Fibroblast of peridontal ligament (primary cell): ENCODE measurements at regions not wholly inside any gene's neighbourhood (a gene's known extent, or its start where the extent isn't known, plus 50 kb on each side); places are given as distances from the start of the nearest gene placed in this dataset.
"Not testable (repeated sequence)": the region's sequence is repeated elsewhere in the genome, so short reads cannot be mapped to it uniquely, and the experiment has no call there.

ENCODE experiments used
- DNase-seq: peaks from one replicate; pipeline ENCODE4 v3.0.0-alpha.2; 2010; ENCODE audit errors: extremely low read depth

DNA sequence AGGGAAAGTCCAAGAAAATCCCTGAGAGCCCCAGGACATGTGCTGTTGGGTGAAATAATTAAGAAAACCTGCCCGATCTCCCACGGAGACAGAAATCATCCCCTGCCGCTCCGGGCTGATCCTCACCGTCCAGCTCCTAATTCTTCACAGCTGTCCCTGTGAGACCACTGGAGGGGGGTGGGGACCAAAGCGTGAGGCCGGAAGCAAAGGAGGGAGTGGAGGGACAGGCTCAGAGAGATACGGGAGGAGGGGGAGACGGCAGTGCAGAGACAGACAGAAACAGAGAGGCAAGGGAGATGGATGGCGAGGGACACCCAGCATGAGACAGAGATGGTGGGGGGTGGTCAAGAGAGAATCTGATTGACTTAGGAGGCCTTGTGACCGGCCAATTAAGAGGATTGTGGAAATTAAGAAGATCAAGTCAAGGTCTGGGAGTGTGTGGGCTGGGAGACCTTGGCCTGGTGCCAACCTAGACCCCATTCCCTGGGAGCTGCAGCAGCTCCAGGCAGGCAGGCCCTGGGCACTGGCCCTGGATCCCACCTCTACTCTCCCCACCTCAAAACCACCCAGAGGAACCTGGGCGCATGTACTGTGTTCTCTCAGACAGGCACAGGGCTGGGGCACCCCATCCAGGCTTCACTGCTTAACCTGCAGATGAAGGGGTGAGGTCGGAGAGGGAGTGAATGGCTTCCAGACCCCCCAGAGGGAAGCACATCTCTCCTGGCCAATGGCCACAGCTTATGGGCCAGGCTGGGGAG is 113.2 kb upstream of the ALDH1A3 start:
- DNase-seq: peak; percentile 41

DNA sequence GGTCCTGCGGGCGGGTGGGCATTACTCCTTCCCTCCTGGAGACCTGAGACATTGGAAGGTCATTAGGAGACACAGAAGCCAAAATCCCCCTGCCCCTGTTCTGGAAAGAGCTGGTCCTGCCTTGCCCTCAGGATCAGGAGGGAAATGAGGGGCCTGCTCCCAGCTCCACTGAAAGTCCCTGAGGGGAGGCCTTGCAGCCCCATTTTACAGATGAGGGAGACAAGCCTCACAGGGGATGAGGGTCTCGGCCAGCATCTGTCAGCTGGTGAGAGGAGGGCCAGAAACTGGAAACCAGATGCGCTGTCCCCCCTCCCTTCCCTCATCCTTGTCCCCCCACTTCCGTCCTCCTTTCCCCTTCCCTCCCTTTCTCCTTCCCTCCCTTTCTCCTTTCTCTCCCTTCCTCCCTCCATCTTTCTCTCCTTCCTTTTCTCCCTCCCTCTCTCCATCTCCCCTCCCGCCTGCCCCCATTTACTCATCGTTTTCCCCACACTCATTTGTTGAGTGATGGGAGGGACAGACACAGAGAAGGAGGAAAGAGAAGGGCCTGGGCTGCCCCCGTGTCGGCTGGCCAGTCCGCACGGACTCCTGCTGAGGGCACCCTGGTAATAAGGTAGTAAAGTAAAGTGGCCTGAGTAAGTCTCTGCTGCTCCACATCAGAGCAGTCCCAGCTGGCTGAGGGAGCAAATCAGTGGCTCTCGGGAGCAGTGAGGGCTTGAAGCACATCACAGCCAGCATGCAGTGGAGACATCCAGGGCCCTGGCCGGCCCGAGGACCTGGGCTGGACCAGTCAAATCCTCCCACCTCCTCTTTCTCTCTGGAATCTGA is 112.4 kb upstream of the ALDH1A3 start:
- DNase-seq: no peak

- DNase-seq: no peak
These were observed 111.1 kb upstream of the ALDH1A3 start for GRCh38 chr15:100768501-100768931.

DNA sequence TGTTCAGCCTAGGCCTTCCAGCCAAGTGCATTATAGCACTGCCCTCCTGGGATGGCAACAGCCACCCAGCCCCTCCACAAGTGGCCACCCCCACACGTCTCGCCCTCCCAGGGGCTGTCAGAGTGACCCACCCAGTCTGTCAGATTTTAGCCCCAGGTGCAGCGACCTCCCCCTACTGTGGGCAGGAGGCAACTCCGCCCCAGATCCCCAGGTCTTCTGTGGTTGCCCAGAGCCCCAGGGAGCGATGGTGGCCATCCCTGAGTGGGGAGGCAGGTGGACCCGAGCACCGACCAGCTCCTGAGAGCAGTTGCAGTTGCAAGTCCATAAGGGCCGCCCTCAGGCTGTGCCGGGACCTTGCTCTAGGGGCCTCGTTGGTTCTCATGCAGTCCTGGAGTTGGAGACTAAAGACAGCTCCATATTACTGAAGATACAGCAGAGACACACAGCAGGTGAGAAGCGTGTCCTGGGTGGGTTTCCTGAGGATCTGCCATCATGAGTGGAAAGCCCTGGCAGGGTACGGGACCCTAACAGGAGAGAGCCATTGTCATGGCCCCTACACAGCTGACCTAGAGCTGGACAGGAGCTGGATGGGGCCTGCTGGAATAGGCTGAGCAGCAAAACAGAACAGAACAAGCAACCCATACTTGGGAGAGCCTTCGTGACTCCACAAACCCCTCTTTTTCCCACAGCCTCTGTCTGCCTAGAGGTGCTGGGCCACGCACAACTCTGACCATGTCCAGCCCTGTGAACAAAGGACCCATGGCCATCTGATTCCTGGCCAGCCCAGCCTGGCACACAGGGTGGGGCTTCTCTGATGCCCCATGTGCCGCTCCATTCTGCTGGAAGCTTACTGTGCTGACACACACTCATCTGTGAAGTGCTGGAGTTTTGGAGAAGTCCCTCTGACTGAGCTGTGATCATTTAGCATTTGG is 110.3 kb upstream of the ALDH1A3 start:
- DNase-seq: no peak

DNA sequence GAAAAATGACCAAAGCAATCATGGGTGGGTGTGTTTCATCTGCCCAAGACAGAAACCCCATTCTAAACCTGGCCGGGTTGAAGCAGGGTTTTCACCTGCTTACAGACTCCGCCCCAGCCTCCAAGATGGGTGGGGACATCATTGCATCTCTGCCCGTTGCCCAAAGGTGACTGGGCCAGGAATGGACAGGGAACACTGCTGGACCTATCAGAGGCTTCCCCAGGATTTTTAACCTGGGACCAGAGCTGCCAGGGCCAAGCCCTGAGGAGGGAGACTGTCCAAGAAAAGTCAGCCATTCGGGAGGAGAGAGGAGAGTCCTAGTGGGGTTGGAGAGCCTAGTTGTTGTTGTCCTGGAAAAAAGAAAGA is 109.7 kb upstream of the ALDH1A3 start:
- no peak for DNase-seq

DNA sequence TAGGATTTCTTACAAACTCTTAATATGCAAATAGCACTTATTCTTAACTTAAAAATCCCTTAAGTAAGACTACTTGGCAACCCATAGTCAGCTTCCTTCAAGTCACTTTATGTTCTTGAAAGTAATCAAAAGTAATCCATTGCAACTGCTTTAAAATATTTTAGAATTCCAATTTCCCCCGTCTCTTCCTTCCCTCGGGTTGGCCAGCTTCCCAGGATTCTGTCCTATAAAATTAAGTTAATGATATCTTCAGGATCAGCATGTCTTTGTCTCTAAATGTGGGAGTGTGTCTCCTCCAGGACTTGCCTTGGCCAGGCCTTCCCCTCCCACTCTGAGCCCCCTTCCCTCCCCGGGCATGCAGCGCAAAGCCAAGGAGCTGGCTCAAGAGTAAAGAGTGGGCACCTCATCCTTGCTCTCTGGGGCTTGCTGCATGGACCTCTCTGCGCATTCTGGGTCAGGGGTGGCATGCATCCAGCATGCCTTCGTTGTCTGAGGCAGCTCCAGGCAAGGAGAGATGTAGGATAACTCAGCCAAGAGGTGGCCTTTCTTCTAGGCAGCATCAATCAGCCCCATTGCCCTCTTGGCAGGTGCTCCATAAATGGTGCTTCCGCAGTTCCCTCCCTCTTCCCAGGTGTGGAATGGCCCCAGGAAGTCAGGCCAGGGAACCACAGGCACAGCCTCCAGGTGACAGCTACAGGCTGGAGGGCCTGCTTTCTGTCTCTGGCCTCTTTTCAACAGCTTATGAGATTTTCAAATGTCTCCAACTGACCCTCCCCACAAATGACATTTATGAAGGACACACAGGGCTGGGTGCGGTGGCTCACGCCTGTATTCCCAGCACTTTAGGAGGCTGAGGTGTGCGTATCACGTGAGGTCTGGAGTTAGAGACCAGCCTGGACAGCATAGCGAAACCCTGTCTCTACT is 108.7 kb upstream of the ALDH1A3 start:
- DNase-seq: peak; percentile 29

- DNase-seq: no peak
These were observed 107.9 kb upstream of the ALDH1A3 start for GRCh38 chr15:100771746-100772145.

GRCh38 chr15:100772478-100772877 is 107.2 kb upstream of the ALDH1A3 start:
- DNase-seq: no peak

DNA sequence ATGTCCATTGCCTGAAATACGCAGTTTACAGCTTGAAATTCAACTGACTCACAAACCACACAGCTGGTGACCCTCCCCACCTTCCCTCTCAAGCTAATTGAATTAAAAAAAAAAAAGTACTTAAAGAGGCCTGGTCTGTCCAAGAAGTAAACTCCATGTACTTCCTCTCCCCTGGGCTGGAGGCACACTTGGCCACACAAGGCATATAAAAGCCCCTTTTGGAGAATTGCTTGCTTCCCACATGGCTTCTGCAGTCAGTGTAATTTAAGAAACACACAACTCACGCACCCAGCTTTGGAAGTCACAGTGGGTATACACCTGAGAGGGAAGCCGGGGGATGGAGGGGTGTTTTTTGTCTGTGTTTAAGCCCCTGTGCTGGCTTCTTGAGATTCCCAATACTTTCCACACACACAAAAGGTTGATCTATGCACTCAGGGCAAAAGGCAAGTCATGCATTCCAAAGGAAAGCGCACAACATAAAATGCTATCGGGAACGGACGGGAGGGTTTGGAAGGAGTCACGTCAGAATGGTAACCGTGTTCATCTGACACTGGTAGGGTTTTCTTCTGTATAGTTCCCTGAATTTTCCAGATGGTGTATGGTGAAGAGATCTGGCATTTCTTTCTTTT is 106.6 kb upstream of the ALDH1A3 start:
- no peak for DNase-seq

- DNase-seq: not testable (repeated sequence)
These were observed 105.6 kb upstream of the ALDH1A3 start for GRCh38 chr15:100774044-100774443.

- no peak for DNase-seq
These were observed 103.9 kb upstream of the ALDH1A3 start for GRCh38 chr15:100775581-100776185.

DNA sequence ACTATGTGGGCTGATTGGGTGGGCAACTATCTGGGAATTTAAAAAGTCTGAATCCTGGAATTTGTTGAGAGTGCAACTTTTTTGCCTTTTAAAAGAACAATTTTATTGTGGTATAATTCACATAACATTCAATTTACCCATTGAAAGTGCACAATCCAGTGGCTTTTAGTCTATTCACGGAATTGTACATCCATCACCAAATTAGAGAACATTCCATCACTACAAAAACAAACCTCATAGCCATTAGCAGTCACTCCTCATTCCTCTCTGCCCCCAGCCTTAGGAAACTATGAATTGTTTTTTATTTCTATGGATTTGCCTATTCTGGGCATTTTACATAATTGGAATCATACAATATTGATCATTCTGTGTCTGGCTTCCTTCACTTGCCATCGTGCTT is 101.8 kb upstream of the ALDH1A3 start:
- peak; percentile 55 for DNase-seq

DNA sequence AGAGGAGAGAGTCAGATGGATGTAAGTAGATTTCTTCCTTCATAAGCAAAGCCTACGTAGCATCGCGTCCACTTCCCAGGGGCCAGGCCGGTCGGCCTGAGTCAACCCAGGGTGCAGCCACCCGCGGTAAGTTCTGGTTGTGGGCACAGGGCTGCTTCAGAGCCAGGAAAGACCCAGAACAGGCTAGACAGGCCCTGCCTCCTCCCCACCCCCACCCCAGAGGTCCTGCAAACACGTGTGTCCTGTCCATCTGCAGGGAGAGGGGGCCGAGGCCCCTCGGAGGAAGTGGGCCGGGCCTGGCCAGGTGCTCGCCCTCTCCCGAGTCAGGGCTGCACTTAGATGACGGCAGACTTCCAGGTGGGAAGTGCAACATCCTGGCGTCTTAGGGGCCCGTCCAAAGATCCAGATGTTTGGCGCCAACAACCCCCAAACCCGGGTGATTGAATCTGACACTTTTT is 100.8 kb upstream of the ALDH1A3 start:
- no peak for DNase-seq

- no peak for DNase-seq
These were observed 100.1 kb upstream of the ALDH1A3 start for GRCh38 chr15:100779331-100780207.

- no peak for DNase-seq
These were observed 99.3 kb upstream of the ALDH1A3 start for GRCh38 chr15:100780208-100780800.

DNA sequence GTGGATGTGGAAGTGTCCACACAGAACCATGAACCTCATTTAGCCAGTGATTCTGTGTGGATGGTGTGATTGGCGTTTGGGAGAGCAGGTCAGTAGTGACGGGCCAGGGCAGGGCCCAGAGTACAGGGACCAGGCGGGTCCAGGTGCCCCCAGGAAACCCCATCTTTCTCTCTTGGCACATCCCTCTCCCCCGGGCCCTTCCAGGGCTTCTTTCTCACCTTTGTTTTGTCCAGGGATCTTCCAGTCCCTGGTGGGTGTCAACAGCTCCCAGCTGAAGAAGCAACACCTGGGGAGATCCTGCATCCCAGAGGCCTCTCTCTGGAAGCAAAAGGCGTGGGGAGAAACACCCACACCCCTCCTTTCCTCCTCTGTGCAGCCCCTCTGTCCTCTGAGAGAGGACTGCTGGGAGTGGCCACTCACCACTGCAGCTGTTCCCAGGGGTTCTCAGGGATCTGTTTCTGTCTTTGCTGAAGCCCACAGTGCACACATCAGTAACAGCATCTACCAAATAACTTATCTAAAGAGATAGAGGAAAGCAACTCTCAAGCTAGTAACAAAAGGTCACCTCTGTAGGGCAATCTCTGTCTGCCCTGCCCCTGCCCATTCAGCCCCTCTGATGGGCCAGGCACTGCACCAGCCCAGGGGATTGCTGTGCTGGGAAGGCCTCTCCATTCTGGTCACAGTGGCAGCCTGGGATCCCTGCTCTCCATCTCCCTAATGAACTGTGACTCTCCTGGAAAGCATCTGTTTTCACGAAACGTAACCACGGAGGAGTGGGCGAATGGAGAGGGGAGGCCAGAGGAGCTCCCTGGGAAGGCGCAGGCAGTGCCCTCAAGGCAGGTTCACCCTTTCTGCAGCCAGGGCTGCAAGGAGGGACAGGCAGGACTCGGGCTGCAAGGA is 98.3 kb upstream of the ALDH1A3 start:
- no peak for DNase-seq

- DNase-seq: no peak
These were observed 97.6 kb upstream of the ALDH1A3 start for GRCh38 chr15:100781961-100782530.
